ENCODE measurements at regions not wholly inside any gene's neighbourhood (a gene's known extent, or its start where the extent isn't known, plus 50 kb on each side); places are given as distances from the start of the nearest gene placed in this dataset.

DNA sequence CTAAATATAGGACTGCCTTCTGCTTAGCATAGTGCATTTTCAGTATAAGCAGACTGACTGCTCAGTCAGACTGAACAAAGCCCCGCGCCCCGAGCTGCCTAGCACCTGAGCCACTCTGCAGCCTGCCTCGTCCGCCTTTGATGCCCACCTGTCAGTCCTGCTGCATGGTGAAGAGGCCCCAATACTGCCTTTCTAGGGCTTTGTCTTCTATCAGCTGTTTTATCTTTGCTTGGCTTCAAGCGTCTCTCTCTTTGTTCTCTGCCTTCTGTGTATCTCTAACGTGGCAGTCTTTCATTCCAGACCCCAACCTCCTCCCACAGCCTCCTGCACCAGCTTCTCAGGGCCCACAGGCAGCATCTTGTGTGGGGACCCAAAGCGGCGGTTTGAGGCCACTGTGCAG is 1001.0 kb downstream of the VRK1 start:
- TF ChIP-seq TAF1 (IDR thresholded peaks at IDR 0.05; ENCODE audit: low read depth, low read length) (no peak), POLR2A (IDR thresholded peaks at IDR 0.05; ENCODE audit: low read depth, low read length) (no peak), SPI1 (IDR thresholded peaks at IDR 0.05; ENCODE audit: low read depth, low read length) (no peak), POLR2AphosphoS5 (IDR thresholded peaks at IDR 0.05; ENCODE audit: low read depth, low read length) (no peak)

Measured in GM12891 (cell line).